ENCODE measurements at regions not wholly inside any gene's neighbourhood (a gene's known extent, or its start where the extent isn't known, plus 50 kb on each side); places are given as distances from the start of the nearest gene placed in this dataset.
"Not testable (repeated sequence)": the region's sequence is repeated elsewhere in the genome, so short reads cannot be mapped to it uniquely, and the experiment has no call there.

GRCh38 chr5:87784311-87784710 is 371.6 kb upstream of the CCNH start:
- no peak for DNase-seq

- no peak for DNase-seq
Observed at GRCh38 chr5:87782916-87783315, 370.2 kb upstream of the CCNH start.

GRCh38 chr5:87781976-87782375 is 369.2 kb upstream of the CCNH start:
- no peak for DNase-seq

- DNase-seq, result peak; percentile 84
Observed at GRCh38 chr5:87780831-87781760, 368.4 kb upstream of the CCNH start.

- no peak for DNase-seq
Observed at GRCh38 chr5:87778876-87779275, 366.1 kb upstream of the CCNH start.

- DNase-seq, result no peak
Observed at GRCh38 chr5:87777877-87778276, 365.1 kb upstream of the CCNH start.

GRCh38 chr5:87776785-87777184 is 364.1 kb upstream of the CCNH start:
- no peak for DNase-seq

- not testable (repeated sequence) for DNase-seq
Observed at GRCh38 chr5:87776302-87776701, 363.6 kb upstream of the CCNH start.

GRCh38 chr5:87775228-87775627 is 362.5 kb upstream of the CCNH start:
- no peak for DNase-seq

- DNase-seq, result no peak
Observed at GRCh38 chr5:87774804-87775203, 362.1 kb upstream of the CCNH start.

- DNase-seq, result no peak
Observed at GRCh38 chr5:87770601-87771121, 357.9 kb upstream of the CCNH start.

GRCh38 chr5:87770016-87770570 is 357.4 kb upstream of the CCNH start:
- no peak for DNase-seq

GRCh38 chr5:87769157-87769556 is 356.4 kb upstream of the CCNH start:
- no peak for DNase-seq

GRCh38 chr5:87768190-87768589 is 355.5 kb upstream of the CCNH start:
- DNase-seq, result no peak

- DNase-seq, result no peak
Observed at GRCh38 chr5:87765009-87765408, 352.3 kb upstream of the CCNH start.

GRCh38 chr5:87762631-87763030 is 349.9 kb upstream of the CCNH start:
- DNase-seq, result no peak

- no peak for DNase-seq
Observed at GRCh38 chr5:87756951-87757350, 344.2 kb upstream of the CCNH start.

GRCh38 chr5:87755360-87755759 is 342.6 kb upstream of the CCNH start:
- DNase-seq, result no peak

GRCh38 chr5:87754009-87754757 is 341.5 kb upstream of the CCNH start:
- DNase-seq, result no peak

- DNase-seq, result no peak
Observed at GRCh38 chr5:87752362-87752761, 339.6 kb upstream of the CCNH start.

GRCh38 chr5:87751824-87752223 is 339.1 kb upstream of the CCNH start:
- no peak for DNase-seq

- DNase-seq, result no peak
Observed at GRCh38 chr5:87746891-87747377, 334.2 kb upstream of the CCNH start.

GRCh38 chr5:87746341-87746740 is 333.6 kb upstream of the CCNH start:
- DNase-seq, result no peak
